ENCODE measurements at regions not wholly inside any gene's neighbourhood (a gene's known extent, or its start where the extent isn't known, plus 50 kb on each side); places are given as distances from the start of the nearest gene placed in this dataset.
"Not testable (repeated sequence)": the region's sequence is repeated elsewhere in the genome, so short reads cannot be mapped to it uniquely, and the experiment has no call there.

DNA sequence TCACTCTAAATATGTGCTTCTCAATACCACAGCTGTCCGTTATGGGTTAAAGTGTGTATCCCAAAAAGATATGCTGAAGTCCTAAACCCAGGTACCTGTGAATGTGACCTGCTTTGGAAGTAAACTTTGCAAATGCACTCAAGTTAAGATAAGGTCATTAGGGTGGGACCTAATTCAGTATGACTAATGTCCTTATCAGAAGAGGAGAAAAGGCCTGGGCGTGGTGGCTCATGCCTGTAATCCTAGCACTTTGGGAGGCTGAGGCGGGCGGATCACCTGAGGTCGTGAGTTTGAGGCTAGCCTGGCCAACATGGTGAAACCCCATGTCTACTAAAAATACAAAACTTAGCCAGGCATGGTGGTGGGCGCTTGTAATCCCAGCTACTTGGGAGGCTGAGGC is 452.1 kb downstream of the EPM2A start:
- TF ChIP-seq, protein P1, sequence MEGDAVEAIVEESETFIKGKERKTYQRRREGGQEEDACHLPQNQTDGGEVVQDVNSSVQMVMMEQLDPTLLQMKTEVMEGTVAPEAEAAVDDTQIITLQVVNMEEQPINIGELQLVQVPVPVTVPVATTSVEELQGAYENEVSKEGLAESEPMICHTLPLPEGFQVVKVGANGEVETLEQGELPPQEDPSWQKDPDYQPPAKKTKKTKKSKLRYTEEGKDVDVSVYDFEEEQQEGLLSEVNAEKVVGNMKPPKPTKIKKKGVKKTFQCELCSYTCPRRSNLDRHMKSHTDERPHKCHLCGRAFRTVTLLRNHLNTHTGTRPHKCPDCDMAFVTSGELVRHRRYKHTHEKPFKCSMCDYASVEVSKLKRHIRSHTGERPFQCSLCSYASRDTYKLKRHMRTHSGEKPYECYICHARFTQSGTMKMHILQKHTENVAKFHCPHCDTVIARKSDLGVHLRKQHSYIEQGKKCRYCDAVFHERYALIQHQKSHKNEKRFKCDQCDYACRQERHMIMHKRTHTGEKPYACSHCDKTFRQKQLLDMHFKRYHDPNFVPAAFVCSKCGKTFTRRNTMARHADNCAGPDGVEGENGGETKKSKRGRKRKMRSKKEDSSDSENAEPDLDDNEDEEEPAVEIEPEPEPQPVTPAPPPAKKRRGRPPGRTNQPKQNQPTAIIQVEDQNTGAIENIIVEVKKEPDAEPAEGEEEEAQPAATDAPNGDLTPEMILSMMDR (IDR thresholded peaks at IDR 0.05) = not testable (repeated sequence)
- not testable (repeated sequence) for TF ChIP-seq POLR2A (IDR thresholded peaks at IDR 0.05)
